GM23338 (cell line): ENCODE measurements at regions not wholly inside any gene's neighbourhood (a gene's known extent, or its start where the extent isn't known, plus 50 kb on each side); places are given as distances from the start of the nearest gene placed in this dataset.

Source experiments
- ATAC-seq: fragments of 200-7000 bp; cut with Tn5 transposase; 3 replicates; pipeline ENCODE4 v1.9.1; 2020
- DNase-seq: peaks from one replicate; pipeline ENCODE4 v3.0.0-alpha.2; 2015; ENCODE audit warnings: low spot score
- H2AFZ ChIP-seq: fragments of 200-600 bp; sonication (generic); 2 replicates; pipeline ENCODE4 v1.8.0; 2016; ENCODE audit warnings: antibody characterized with exemption, mild to moderate bottlenecking, moderate library complexity
- H3F3A ChIP-seq: fragments of 200-600 bp; sonication (generic); replicated peaks from 2 replicates; pipeline ENCODE4 v1.8.0; 2017; ENCODE audit warnings: antibody characterized with exemption, mixed run types, low read depth
- H3K27ac ChIP-seq: fragments of 200-600 bp; sonication (generic); 2 replicates; pipeline ENCODE4 v1.6.1; 2016; ENCODE audit warnings: low read depth
- H3K27me3 ChIP-seq: fragments of 200-600 bp; sonication (generic); 2 replicates; pipeline ENCODE4 v1.8.0; 2016; ENCODE audit warnings: mild to moderate bottlenecking, mixed run types, moderate library complexity; ENCODE audit not compliant: insufficient read depth
- H3K36me3 ChIP-seq: fragments of 200-600 bp; sonication (generic); 2 replicates; pipeline ENCODE4 v1.8.0; 2016; ENCODE audit warnings: mild to moderate bottlenecking; ENCODE audit not compliant: insufficient read depth
- H3K4me1 ChIP-seq: fragments of 200-600 bp; sonication (generic); 2 replicates; pipeline ENCODE4 v1.8.0; 2016; ENCODE audit warnings: mild to moderate bottlenecking, moderate library complexity; ENCODE audit not compliant: insufficient read depth
- H3K4me2 ChIP-seq: fragments of 200-600 bp; sonication (generic); 2 replicates; pipeline ENCODE4 v1.7.1; 2017; ENCODE audit warnings: mixed run types
- H3K4me3 ChIP-seq: fragments of 200-600 bp; sonication (generic); 2 replicates; pipeline ENCODE4 v1.6.1; 2016; ENCODE audit warnings: mixed run types
- H3K79me2 ChIP-seq: fragments of 200-600 bp; sonication (generic); replicated peaks from 2 replicates; pipeline ENCODE4 v1.8.0; 2017; ENCODE audit warnings: mild to moderate bottlenecking; ENCODE audit not compliant: insufficient read depth
- H3K9me2 ChIP-seq: fragments of 200-600 bp; sonication (generic); 2 replicates; pipeline ENCODE4 v1.8.0; 2017; ENCODE audit not compliant: insufficient read depth
- H4K20me1 ChIP-seq: fragments of 200-600 bp; sonication (generic); replicated peaks from 2 replicates; pipeline ENCODE4 v1.8.0; 2017; ENCODE audit warnings: mild to moderate bottlenecking; ENCODE audit not compliant: insufficient read depth
- H3K27ac Mint-ChIP-seq: 2 replicates; pipeline ENCODE4 v1.8.0; 2020; ENCODE audit warnings: inconsistent platforms, mild to moderate bottlenecking, moderate library complexity, mixed read lengths
- H3K27me3 Mint-ChIP-seq: 3 replicates; pipeline ENCODE4 v1.8.0; 2022; ENCODE audit warnings: low read depth, mild to moderate bottlenecking, moderate library complexity, mixed read lengths, inconsistent platforms; ENCODE audit not compliant: insufficient read depth, poor library complexity
- H3K36me3 Mint-ChIP-seq: 3 replicates; pipeline ENCODE4 v1.8.0; 2021; ENCODE audit warnings: low read depth, mild to moderate bottlenecking, inconsistent platforms, moderate library complexity, mixed read lengths
- H3K4me1 Mint-ChIP-seq: 3 replicates; pipeline ENCODE4 v1.8.0; 2020; ENCODE audit warnings: mild to moderate bottlenecking, inconsistent platforms, mixed read lengths
- H3K4me3 Mint-ChIP-seq: 3 replicates; pipeline ENCODE4 v1.8.0; 2021; ENCODE audit warnings: moderate library complexity, mild to moderate bottlenecking, inconsistent platforms, mixed read lengths
- H3K9me3 Mint-ChIP-seq: 3 replicates; pipeline ENCODE4 v1.8.0; 2020; ENCODE audit warnings: moderate library complexity, mild to moderate bottlenecking, inconsistent platforms, mixed read lengths
- CREB1 ChIP-seq: fragments of 250-450 bp; sonication (Bioruptor Pico); IDR thresholded peaks from 2 replicates; pipeline ENCODE4 v1.5.0; 2020; ENCODE audit warnings: low read depth, mild to moderate bottlenecking, moderate library complexity
- CTCF ChIP-seq, 2 experiments: fragments of 200-600 bp in 1 of 2; sonication (generic) in 1 of 2; conservative IDR thresholded peaks; 2 replicates each; pipeline versions ENCODE4 v1.5.1 to v1.6.1; 2016 to 2017; ENCODE audit warnings: antibody characterized with exemption in 2 of 2, low read depth in 2 of 2, mild to moderate bottlenecking in 2 of 2, moderate library complexity in 1 of 2
- ETS1 ChIP-seq: IDR thresholded peaks from 2 replicates; pipeline ENCODE4 v1.6.1; 2016; ENCODE audit warnings: antibody characterized with exemption
- EZH2 ChIP-seq: fragments of 200-600 bp; sonication (generic); IDR thresholded peaks from one replicate; pipeline ENCODE4 v1.8.0; 2017; ENCODE audit warnings: antibody characterized with exemption, mild to moderate bottlenecking, low read depth; ENCODE audit not compliant: unreplicated experiment
- EZH2phosphoT487 ChIP-seq: fragments of 200-600 bp; sonication (generic); IDR thresholded peaks from one replicate; pipeline ENCODE4 v1.8.1; 2018; ENCODE audit warnings: antibody characterized with exemption; ENCODE audit not compliant: unreplicated experiment
- JUNB ChIP-seq: IDR thresholded peaks from one replicate; pipeline ENCODE4 v1.6.1; 2016; ENCODE audit warnings: antibody characterized with exemption; ENCODE audit not compliant: unreplicated experiment
- POLR2AphosphoS5 ChIP-seq: IDR thresholded peaks from 2 replicates; pipeline ENCODE4 v1.6.1; 2016; ENCODE audit warnings: antibody characterized with exemption, low read depth
- REST ChIP-seq: IDR thresholded peaks from one replicate; pipeline ENCODE4 v1.6.1; 2018; ENCODE audit warnings: antibody characterized with exemption; ENCODE audit not compliant: unreplicated experiment
- STAT1 ChIP-seq: IDR thresholded peaks from one replicate; pipeline ENCODE4 v1.6.1; 2016; ENCODE audit warnings: antibody characterized with exemption; ENCODE audit not compliant: unreplicated experiment
- ZNF331 ChIP-seq: fragments of 250-450 bp; sonication (Bioruptor Pico); IDR thresholded peaks from 2 replicates; pipeline ENCODE4 v1.5.0; 2020; ENCODE audit warnings: low read depth, mild to moderate bottlenecking, moderate library complexity

GRCh38 chrX:45788941-45789348 lies 588.3 kb upstream of the DIPK2B start (continued):
- TF ChIP-seq EZH2, result no peak
- no peak for TF ChIP-seq POLR2AphosphoS5
- TF ChIP-seq CREB1 (CRISPR knock-in tag), result no peak
- TF ChIP-seq CTCF (conservative IDR thresholded peaks at IDR 0.05; ENCODE audit: low read depth in 2 of 2), result no peak
- TF ChIP-seq EZH2phosphoT487, result no peak
- TF ChIP-seq REST, result no peak
- no peak for TF ChIP-seq STAT1
- no peak for TF ChIP-seq ZNF331
- no peak for TF ChIP-seq JUNB

GRCh38 chrX:45788315-45788714 lies 587.6 kb upstream of the DIPK2B start:
- no peak overlapping the region for H2AFZ ChIP-seq
- H3K9me2 ChIP-seq, result no peaks in the 10 kb centered on the region
- no peak for DNase-seq
- Mint-ChIP-seq H3K27me3 (peaks cover 3% of the 10 kb centered on the region), H3K9me3 (peaks cover 8% of the 10 kb centered on the region; the same call in 2 of the 3 replicates), H3K27ac (no peak overlapping the region), H3K4me3 (no peak overlapping the region), H3K4me1 (peaks cover 70% of the 10 kb centered on the region), H3K36me3 (peaks cover 56% of the 10 kb centered on the region)
- peaks cover 99% of the 10 kb centered on the region for H3K79me2 ChIP-seq
- H3K27me3 ChIP-seq, result no peaks in the 10 kb centered on the region
- TF ChIP-seq ETS1, result no peak
- no peaks in the 10 kb centered on the region for H3F3A ChIP-seq
- H4K20me1 ChIP-seq, result peaks cover 52% of the 10 kb centered on the region
- H3K4me3 ChIP-seq, result no peak overlapping the region
- 0 out of 2 replicates have a peak overlapping the region, but pooled peaks have one; percentile 3 for H3K4me2 ChIP-seq
- H3K27ac ChIP-seq, result no peak overlapping the region; the same call in 1 of the 2 replicates
- no peaks in the 10 kb centered on the region; the same call in 1 of the 2 replicates for H3K36me3 ChIP-seq
- ATAC-seq, result no peak
- peaks cover 57% of the 10 kb centered on the region for H3K4me1 ChIP-seq
